AG20443 (cell line): ENCODE measurements at regions not wholly inside any gene's neighbourhood (a gene's known extent, or its start where the extent isn't known, plus 50 kb on each side); places are given as distances from the start of the nearest gene placed in this dataset.

Experiments used
- DNase-seq: peaks from one replicate; pipeline ENCODE4 v3.0.0; 2012; ENCODE audit warnings: low spot score, mixed read lengths

GRCh38 chr10:52696232-52696631 lies 76.4 kb downstream of the MBL2 start:
- DNase-seq: no peak

- no peak for DNase-seq
Observed at GRCh38 chr10:52701647-52702046, 70.9 kb downstream of the MBL2 start.

DNA sequence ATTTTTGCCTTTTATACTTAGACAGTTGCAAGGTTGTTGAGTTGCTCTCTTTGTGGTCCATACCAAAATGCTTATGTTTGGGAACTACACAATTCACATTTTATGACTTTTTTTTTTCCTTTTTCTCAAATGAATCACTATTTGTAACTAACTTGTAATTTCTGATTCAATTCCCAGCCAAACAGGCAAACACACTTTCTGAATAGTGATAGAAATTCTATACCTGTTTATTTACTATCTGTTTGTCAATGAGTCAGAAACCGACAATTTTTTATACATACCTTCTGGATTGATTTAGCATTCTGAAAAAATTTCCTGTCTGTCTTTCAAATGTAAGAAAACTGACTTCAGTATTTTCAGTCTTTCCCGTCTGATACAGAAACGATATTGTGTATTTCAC lies 69.1 kb downstream of the MBL2 start:
- DNase-seq: no peak

- no peak for DNase-seq
Observed at GRCh38 chr10:52703898-52704297, 68.7 kb downstream of the MBL2 start.

- peak; percentile 52 for DNase-seq
Observed at GRCh38 chr10:52706332-52707070, 66.1 kb downstream of the MBL2 start.
